ENCODE measurements at regions not wholly inside any gene's neighbourhood (a gene's known extent, or its start where the extent isn't known, plus 50 kb on each side); places are given as distances from the start of the nearest gene placed in this dataset.

DNA sequence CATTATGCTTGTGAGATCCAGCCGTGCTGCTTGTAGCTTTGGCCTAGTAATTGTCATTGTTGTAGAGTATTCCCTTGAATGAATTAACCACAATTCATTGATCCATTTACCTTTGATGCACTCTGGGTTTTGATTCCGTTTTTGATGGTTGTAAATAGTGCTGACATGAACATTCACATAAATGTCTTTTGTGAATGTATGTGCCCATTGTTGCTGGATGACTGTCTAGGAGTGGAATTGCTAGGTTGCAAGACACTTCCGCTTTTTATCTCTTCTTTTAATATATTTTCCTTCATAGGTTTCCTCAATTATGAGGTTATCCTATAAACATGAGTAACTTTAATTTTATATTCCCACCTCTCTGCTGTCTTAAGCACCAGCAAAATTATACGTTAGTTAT, 104.8 kb upstream of the CCDC68 start:
- TF ChIP-seq TAF1 (IDR thresholded peaks at IDR 0.05; ENCODE audit: low read depth): no peak
- no peak for TF ChIP-seq EP300 (IDR thresholded peaks at IDR 0.05; ENCODE audit: borderline replicate concordance)
- no peak for TF ChIP-seq RAD21 (IDR thresholded peaks at IDR 0.05; ENCODE audit: low read depth)
- TF ChIP-seq CEBPB (IDR thresholded peaks at IDR 0.05): no peak
- TF ChIP-seq, protein P1, sequence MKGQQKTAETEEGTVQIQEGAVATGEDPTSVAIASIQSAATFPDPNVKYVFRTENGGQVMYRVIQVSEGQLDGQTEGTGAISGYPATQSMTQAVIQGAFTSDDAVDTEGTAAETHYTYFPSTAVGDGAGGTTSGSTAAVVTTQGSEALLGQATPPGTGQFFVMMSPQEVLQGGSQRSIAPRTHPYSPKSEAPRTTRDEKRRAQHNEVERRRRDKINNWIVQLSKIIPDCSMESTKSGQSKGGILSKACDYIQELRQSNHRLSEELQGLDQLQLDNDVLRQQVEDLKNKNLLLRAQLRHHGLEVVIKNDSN (IDR thresholded peaks at IDR 0.05): no peak
- TF ChIP-seq, protein P2, sequence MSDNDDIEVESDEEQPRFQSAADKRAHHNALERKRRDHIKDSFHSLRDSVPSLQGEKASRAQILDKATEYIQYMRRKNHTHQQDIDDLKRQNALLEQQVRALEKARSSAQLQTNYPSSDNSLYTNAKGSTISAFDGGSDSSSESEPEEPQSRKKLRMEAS (IDR thresholded peaks at IDR 0.05): no peak
- TF ChIP-seq FOXM1 (IDR thresholded peaks at IDR 0.05; ENCODE audit: borderline replicate concordance, low read depth): no peak
- no peak for TF ChIP-seq YY1 (IDR thresholded peaks at IDR 0.05; ENCODE audit: low read depth)
